Stimulated activated effector memory CD8-positive, alpha-beta T cell treated with anti-CD3 and anti-CD28 coated beads, Interleukin-12 subunit alpha, Interleukin-12 subunit beta, amount 100 ng/mL, for 72 hours (primary cell): ENCODE measurements at regions not wholly inside any gene's neighbourhood (a gene's known extent, or its start where the extent isn't known, plus 50 kb on each side); places are given as distances from the start of the nearest gene placed in this dataset.
"Not testable (repeated sequence)": the region's sequence is repeated elsewhere in the genome, so short reads cannot be mapped to it uniquely, and the experiment has no call there.

Source experiments
- ATAC-seq: fragments of 150-1000 bp; cut with Tn5 transposase; 2 replicates; pipeline ENCODE4 v1.10.0; 2021
- DNase-seq, 2 donors: peaks; one replicate each; pipeline ENCODE4 v3.0.0; 2021 to 2022; ENCODE audit warnings: low spot score in 2 of 2
- H3K27ac Mint-ChIP-seq: one replicate; pipeline ENCODE4 v1.8.0; 2022; ENCODE audit warnings: mild to moderate bottlenecking, mixed read lengths
- H3K36me3 Mint-ChIP-seq: one replicate; pipeline ENCODE4 v1.8.0; 2022; ENCODE audit warnings: mild to moderate bottlenecking, mixed read lengths
- H3K4me1 Mint-ChIP-seq: one replicate; pipeline ENCODE4 v1.8.0; 2022; ENCODE audit warnings: mixed read lengths
- H3K4me3 Mint-ChIP-seq: one replicate; pipeline ENCODE4 v1.8.0; 2022; ENCODE audit warnings: mild to moderate bottlenecking, mixed read lengths
- H3K9me3 Mint-ChIP-seq: one replicate; pipeline ENCODE4 v1.8.0; 2022; ENCODE audit warnings: mixed read lengths

- Mint-ChIP-seq H3K4me3 (no peak overlapping the region), H3K9me3 (no peaks in the 10 kb centered on the region), H3K27ac (no peak overlapping the region), H3K4me1 (no peaks in the 10 kb centered on the region), H3K36me3 (no peaks in the 10 kb centered on the region)
- ATAC-seq, result no peak
- no peak for DNase-seq
Measured at GRCh38 chr6:155882527-155883333, 427.1 kb upstream of the NOX3 start.

DNA sequence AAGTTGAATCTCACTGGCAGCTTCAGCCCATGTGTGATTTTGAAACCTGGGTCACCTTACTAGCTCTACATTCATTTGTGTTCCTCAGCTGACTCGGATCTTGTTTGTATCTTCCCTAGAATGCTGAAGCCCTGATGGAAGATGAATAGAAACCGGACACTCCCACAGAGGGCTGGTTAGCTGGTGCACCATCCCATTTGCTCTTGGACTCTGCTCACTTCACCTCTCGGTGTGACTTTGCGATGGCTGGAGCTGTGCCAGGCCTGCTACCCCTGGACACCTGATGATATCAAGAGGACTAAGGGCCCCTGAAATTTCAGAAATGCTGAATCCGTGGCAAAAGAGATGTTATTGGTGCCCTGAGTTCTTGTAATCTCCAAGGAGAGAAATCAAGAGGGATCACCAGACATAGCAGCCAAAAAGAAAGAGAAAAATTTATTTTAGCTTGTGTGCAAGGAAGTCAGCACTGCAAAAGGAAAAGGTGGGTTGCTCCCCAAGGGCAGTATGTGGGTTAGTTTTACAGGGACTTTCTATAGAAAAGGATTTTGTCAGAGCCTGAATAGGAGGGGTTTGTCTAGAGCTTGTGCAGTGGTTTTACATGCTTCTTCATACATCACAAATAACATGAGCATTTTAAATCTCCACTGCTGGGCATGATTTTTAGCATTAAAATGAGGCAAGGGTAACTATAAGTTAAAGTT lies 426.3 kb upstream of the NOX3 start:
- ATAC-seq (peak; percentile 45), DNase-seq (no peak)
- no peaks in the 10 kb centered on the region for H3K9me3 Mint-ChIP-seq
- no peak overlapping the region for H3K4me3 Mint-ChIP-seq
- H3K4me1 Mint-ChIP-seq, result no peaks in the 10 kb centered on the region
- H3K36me3 Mint-ChIP-seq, result no peaks in the 10 kb centered on the region
- H3K27ac Mint-ChIP-seq, result no peak overlapping the region

GRCh38 chr6:155880900-155881299 lies 425.3 kb upstream of the NOX3 start:
- Mint-ChIP-seq H3K36me3 (no peaks in the 10 kb centered on the region), H3K27ac (no peak overlapping the region), H3K4me3 (no peak overlapping the region), H3K4me1 (no peaks in the 10 kb centered on the region), H3K9me3 (no peaks in the 10 kb centered on the region)
- ATAC-seq, result peak; percentile 66
- no peak for DNase-seq

DNA sequence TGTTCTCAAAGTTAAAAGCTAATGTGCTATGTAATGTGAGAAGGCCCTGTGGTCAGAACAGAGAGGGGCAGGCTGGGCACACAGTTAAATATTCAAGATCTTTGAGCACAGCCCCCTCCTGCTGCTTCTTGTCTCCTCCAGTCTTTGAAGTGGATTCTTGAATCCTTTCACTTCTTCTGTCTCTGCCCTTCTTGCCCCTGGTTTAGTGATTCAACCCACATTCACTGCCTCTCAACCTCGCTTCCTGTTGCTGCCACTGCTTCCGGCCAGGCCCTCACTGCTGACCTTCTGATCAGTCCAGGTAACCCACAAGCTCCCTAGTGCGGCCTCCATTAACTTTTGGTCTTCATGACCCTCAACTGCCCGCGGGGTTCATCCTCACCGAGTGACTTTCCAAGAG lies 417.3 kb upstream of the NOX3 start:
- ATAC-seq (no peak), DNase-seq (no peak)
- no peak overlapping the region for H3K4me3 Mint-ChIP-seq
- H3K4me1 Mint-ChIP-seq, result peaks cover 5% of the 10 kb centered on the region
- H3K27ac Mint-ChIP-seq, result no peak overlapping the region
- peaks cover 5% of the 10 kb centered on the region for H3K9me3 Mint-ChIP-seq
- no peaks in the 10 kb centered on the region for H3K36me3 Mint-ChIP-seq

DNA sequence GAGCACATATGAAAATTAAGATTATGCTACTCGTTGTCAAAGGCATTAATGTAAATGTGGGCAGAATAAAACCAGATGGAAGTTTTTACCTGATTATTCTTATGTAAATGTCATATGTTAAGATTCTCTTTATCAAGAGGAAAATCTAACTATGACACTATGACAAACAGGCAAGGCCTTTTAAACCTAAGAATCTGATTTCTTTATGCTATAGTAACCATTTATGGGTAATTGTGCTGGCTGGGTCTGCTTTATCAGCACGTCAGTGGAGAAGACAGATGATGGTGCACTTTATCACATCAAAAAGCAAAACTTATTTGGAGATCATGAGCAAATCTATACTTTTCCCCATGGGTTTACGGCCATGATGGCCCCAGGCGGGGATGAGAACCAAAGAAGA lies 412.0 kb upstream of the NOX3 start:
- DNase-seq (no peak), ATAC-seq (no peak)
- Mint-ChIP-seq H3K36me3 (no peaks in the 10 kb centered on the region), H3K9me3 (peaks cover 5% of the 10 kb centered on the region), H3K27ac (no peak overlapping the region), H3K4me1 (no peaks in the 10 kb centered on the region), H3K4me3 (no peak overlapping the region)

GRCh38 chr6:155866676-155867390 lies 411.2 kb upstream of the NOX3 start:
- H3K4me1 Mint-ChIP-seq, H3K4me3 Mint-ChIP-seq, ATAC-seq, H3K9me3 Mint-ChIP-seq, H3K36me3 Mint-ChIP-seq, H3K27ac Mint-ChIP-seq, DNase-seq: not testable (repeated sequence)

DNA sequence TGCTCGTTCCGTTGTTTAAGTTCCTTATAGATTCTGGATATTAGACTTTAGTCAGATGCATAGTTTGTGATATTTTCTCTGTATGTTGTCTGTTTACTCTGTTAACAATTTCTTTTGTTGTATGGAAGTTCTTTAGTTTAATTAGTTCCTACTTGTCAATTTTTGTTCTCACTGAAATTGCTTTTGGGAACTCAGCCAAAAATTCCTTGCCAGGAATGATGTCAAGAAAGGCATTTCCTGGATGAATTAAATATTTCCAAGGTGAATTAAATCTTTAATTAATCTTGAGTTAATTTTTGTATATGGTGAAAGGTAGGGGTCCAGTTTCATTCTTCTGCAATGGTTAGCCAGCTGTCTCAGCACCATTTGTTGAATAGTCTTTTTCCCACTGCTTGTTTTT lies 406.2 kb upstream of the NOX3 start:
- H3K4me3 Mint-ChIP-seq, result no peak overlapping the region

GRCh38 chr6:155858906-155859305 lies 403.3 kb upstream of the NOX3 start:
- not testable (repeated sequence) for H3K27ac Mint-ChIP-seq, H3K4me1 Mint-ChIP-seq, ATAC-seq, H3K4me3 Mint-ChIP-seq, H3K36me3 Mint-ChIP-seq, DNase-seq
- H3K9me3 Mint-ChIP-seq, result peaks cover 11% of the 10 kb centered on the region

More for the DNA sequence above, 406.2 kb upstream of the NOX3 start:
- Mint-ChIP-seq H3K36me3 (no peaks in the 10 kb centered on the region), H3K4me1 (no peaks in the 10 kb centered on the region), H3K9me3 (peaks cover 11% of the 10 kb centered on the region), H3K27ac (no peak overlapping the region)
- DNase-seq (no peak), ATAC-seq (no peak)

- Mint-ChIP-seq H3K4me3 (no peak overlapping the region), H3K36me3 (no peaks in the 10 kb centered on the region), H3K9me3 (peaks cover 6% of the 10 kb centered on the region), H3K27ac (no peak overlapping the region), H3K4me1 (no peaks in the 10 kb centered on the region)
- DNase-seq (no peak), ATAC-seq (no peak)
Measured at GRCh38 chr6:155854787-155855186, 399.1 kb upstream of the NOX3 start.

DNA sequence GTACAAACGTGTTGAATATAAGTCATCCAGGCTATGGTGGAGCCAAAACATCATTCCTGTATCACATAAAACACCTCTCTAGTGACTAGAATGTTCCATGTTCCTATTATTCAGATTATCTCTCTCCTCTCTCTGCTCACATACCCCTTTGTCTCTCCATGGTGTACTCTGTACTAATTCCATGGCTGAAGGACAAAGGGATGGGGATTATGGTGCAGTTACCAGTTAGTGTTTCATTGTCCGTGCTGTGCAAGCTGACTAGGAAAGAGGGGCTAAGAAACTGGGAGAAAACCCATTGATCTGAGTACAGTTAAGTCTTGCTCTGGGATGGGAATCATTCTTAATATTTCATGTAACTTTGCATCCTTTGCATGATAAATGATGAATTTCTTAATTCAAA lies 397.4 kb upstream of the NOX3 start:
- no peak for DNase-seq
- ATAC-seq, result no peak
- H3K9me3 Mint-ChIP-seq, result no peaks in the 10 kb centered on the region
- no peak overlapping the region for H3K4me3 Mint-ChIP-seq
- H3K27ac Mint-ChIP-seq, result no peak overlapping the region
- no peaks in the 10 kb centered on the region for H3K36me3 Mint-ChIP-seq
- H3K4me1 Mint-ChIP-seq, result no peaks in the 10 kb centered on the region

DNA sequence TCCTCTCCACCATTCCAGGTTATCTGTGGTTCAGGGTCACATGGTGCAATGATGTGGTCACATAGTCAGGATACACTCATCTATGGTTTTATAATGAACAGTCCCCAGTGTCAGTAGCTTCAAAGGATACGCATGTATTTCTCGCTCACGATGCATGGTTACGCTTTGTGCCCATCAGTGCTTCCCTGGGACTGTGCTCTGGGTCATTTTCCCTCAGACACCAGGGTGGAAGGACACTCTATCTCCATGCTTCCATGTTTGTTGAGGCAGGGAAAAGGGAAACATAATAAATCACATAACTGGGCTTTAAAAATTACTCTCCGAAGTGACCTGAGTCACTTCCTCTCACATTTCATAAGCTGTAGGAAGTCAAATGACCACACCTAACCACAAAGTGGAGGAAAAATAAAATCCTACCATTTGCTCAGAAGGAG lies 394.8 kb upstream of the NOX3 start:
- peaks cover 9% of the 10 kb centered on the region for H3K9me3 Mint-ChIP-seq
- H3K4me3 Mint-ChIP-seq, result no peak overlapping the region
- ATAC-seq (no peak), DNase-seq (no peak)
- no peaks in the 10 kb centered on the region for H3K4me1 Mint-ChIP-seq
- no peaks in the 10 kb centered on the region for H3K36me3 Mint-ChIP-seq
- no peak overlapping the region for H3K27ac Mint-ChIP-seq

GRCh38 chr6:155847711-155848110 lies 392.1 kb upstream of the NOX3 start:
- Mint-ChIP-seq H3K4me1 (no peaks in the 10 kb centered on the region), H3K9me3 (peaks cover 23% of the 10 kb centered on the region), H3K4me3 (no peak overlapping the region), H3K27ac (no peak overlapping the region), H3K36me3 (no peaks in the 10 kb centered on the region)
- DNase-seq, result no peak
- no peak for ATAC-seq

DNA sequence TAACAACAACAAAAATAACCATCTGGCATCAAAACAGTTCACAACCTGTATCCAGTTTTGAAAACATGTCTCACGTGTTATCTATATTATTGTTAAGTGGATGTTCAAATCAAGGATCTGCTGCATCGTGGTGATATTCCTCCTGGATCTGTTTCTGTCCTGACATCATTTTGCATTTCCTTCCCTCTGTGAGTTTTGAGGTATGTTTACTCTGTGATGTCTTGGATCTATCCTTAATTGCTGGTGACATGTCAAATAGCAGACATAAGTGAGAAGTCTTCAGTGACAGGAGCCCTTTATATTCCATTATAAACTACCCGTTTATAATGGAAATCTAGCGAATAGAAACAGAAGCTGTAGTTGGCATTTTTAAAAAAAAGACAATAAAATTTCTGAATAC lies 381.8 kb upstream of the NOX3 start:
- no peak overlapping the region for H3K4me3 Mint-ChIP-seq
- H3K9me3 Mint-ChIP-seq, result peaks cover 6% of the 10 kb centered on the region
- ATAC-seq (no peak), DNase-seq (no peak)
- H3K27ac Mint-ChIP-seq, result no peak overlapping the region
- H3K36me3 Mint-ChIP-seq, result no peaks in the 10 kb centered on the region
- no peaks in the 10 kb centered on the region for H3K4me1 Mint-ChIP-seq

GRCh38 chr6:155832596-155832995 lies 377.0 kb upstream of the NOX3 start:
- H3K4me3 Mint-ChIP-seq, result no peak overlapping the region
- no peaks in the 10 kb centered on the region for H3K36me3 Mint-ChIP-seq
- DNase-seq (no peak), ATAC-seq (no peak)
- no peak overlapping the region for H3K27ac Mint-ChIP-seq
- no peaks in the 10 kb centered on the region for H3K9me3 Mint-ChIP-seq
- no peaks in the 10 kb centered on the region for H3K4me1 Mint-ChIP-seq

DNA sequence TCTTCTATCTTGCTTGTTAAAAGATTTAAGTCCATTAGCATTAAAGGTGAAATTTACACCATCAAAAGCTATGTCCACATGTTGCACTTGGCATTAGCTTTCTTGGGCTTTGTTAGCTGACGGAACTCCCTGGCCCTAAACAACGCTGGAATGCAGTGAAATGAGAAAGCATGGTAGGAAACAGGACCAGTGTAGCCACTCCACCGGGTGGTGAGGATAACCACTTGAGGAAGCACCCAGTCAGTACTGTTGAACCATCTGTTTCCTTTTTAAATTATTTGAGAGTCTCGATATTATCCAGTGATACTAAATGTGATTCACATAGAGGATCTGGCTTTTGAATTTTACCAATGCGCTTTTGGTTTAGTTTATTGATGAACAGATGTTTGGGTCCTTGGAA lies 374.9 kb upstream of the NOX3 start:
- no peaks in the 10 kb centered on the region for H3K36me3 Mint-ChIP-seq
- H3K4me1 Mint-ChIP-seq, result no peaks in the 10 kb centered on the region
- no peak for DNase-seq
- no peak overlapping the region for H3K4me3 Mint-ChIP-seq
- H3K27ac Mint-ChIP-seq, result no peak overlapping the region
- H3K9me3 Mint-ChIP-seq, result no peaks in the 10 kb centered on the region
- no peak for ATAC-seq

DNA sequence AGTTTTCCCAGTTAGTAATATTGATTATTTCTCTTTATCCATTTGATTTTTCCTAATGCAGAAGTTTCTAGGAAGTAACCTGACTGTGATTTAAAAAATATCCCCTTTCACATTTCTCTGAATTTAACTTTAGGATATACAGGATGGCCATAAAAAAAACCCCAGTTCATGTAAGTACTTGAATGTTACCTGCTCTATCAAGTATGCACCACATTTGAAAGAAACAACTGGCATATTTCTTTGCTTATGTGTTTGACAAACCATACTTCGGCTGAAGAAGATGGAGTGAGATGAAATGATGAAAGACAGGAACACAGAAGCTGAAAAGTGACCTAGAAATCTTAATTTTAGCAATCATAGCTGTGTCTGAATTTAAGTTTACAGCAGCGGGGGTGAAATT lies 374.0 kb upstream of the NOX3 start:
- Mint-ChIP-seq H3K4me3 (no peak overlapping the region), H3K27ac (no peak overlapping the region), H3K9me3 (no peaks in the 10 kb centered on the region), H3K4me1 (no peaks in the 10 kb centered on the region), H3K36me3 (no peaks in the 10 kb centered on the region)
- no peak for DNase-seq
- no peak for ATAC-seq
